ENCODE measurements at regions not wholly inside any gene's neighbourhood (a gene's known extent, or its start where the extent isn't known, plus 50 kb on each side); places are given as distances from the start of the nearest gene placed in this dataset.
"Not testable (repeated sequence)": the region's sequence is repeated elsewhere in the genome, so short reads cannot be mapped to it uniquely, and the experiment has no call there.

DNA sequence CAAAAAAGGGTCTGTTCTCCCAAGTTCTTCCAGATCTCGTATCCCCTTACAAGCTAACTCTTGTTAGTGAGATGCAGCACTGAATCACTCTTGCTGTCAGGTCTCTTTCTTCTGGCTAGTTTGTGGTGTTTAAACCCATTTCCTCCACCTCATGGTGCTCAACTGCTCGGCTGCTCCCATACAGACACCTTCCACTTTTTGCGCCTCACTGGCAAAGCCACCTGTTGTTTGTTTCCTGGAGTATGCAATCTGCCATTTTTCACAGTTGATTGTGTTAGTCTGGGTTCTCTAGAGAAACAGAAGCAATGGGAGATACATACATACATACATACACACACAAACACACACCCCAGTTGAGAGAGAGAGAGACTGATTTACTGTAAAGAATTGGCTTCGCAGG is 124.4 kb upstream of the SP8 start:
- intact Hi-C loops (cut with micrococcal nuclease) = no loop called here
- no peak for DNase-seq (ENCODE audit: low spot score)
- Mint-ChIP-seq H3K4me1 (ENCODE audit: low read depth) (no peaks in the 10 kb centered on the region), H3K4me3 (no peak overlapping the region), H3K27ac (no peak overlapping the region), H3K9me3 (no peaks in the 10 kb centered on the region), H3K36me3 (ENCODE audit: low read depth) (no peaks in the 10 kb centered on the region), H3K27me3 (ENCODE audit: insufficient read depth) (peaks cover 3% of the 10 kb centered on the region)

DNA sequence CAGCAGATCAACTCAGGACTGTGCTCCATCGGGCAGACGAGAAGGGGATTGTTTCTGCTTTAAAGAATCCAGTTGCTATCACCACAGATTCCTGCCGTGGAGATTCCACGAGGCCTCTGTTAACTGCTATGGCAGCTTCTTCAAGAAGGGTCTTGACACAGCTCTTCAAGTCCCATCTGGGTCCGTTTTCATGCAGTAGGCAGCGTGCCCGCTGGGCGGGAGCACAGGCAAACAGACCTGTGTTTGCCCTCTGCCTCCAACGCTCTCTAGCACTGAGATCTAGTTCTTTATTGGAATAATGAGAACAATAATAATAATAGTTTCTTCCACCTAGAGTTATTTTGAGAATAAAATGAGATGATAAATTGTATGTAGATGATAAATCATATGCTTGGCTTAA is 127.2 kb upstream of the SP8 start:
- Mint-ChIP-seq H3K27ac (no peak overlapping the region), H3K36me3 (ENCODE audit: low read depth) (no peaks in the 10 kb centered on the region), H3K9me3 (no peaks in the 10 kb centered on the region), H3K27me3 (ENCODE audit: insufficient read depth) (no peaks in the 10 kb centered on the region), H3K4me3 (no peak overlapping the region), H3K4me1 (ENCODE audit: low read depth) (no peaks in the 10 kb centered on the region)
- DNase-seq (ENCODE audit: low spot score) = no peak
- intact Hi-C loops (cut with micrococcal nuclease) = no loop called here

DNA sequence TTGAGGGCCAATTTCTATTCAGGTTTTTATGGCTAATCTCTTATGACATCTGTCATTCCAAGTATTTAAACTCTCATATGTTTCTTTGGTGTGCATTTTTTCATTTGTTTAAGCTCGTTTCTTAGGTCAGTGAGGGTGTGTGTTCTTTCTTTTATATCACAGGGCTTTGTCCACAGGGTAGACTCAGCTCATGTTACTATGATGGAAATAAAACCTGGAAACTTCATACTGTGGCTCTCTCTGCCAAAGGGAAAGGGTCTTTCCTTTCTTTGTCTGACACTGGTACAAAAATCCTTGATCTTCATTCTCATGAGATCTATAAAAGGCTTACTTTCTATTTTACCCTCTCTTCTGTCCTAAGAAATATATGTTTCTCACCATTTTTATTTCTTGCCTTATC is 129.6 kb upstream of the SP8 start:
- Mint-ChIP-seq H3K27me3 (ENCODE audit: insufficient read depth) (no peaks in the 10 kb centered on the region), H3K9me3 (no peaks in the 10 kb centered on the region), H3K4me1 (ENCODE audit: low read depth) (no peaks in the 10 kb centered on the region), H3K4me3 (no peak overlapping the region), H3K27ac (no peak overlapping the region), H3K36me3 (ENCODE audit: low read depth) (no peaks in the 10 kb centered on the region)
- intact Hi-C loops (cut with micrococcal nuclease) = no loop called here
- no peak for DNase-seq (ENCODE audit: low spot score)

DNA sequence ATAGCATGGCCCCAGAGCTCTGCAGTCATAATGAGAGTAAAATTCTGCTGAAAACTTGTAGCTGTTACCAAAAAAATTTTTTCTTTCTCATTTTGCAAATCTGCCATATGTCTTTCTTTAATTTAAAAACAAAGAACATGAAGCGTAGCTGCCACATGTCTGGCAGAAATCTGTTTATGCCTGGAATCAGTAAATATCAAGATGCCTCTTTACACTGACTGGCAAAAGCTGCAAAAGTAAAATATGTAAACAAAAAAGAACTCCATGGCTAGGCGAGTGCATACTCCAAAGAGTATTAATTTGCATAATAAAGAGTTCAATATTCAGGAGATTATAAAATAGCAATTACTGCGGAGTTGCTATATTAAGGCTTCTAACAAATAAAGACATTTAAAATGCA is 130.9 kb upstream of the SP8 start:
- intact Hi-C loops (cut with micrococcal nuclease) = no loop called here
- Mint-ChIP-seq H3K4me1 (ENCODE audit: low read depth) (no peaks in the 10 kb centered on the region), H3K36me3 (ENCODE audit: low read depth) (no peaks in the 10 kb centered on the region), H3K27ac (no peak overlapping the region), H3K9me3 (peaks cover 3% of the 10 kb centered on the region), H3K4me3 (no peak overlapping the region), H3K27me3 (ENCODE audit: insufficient read depth) (no peaks in the 10 kb centered on the region)
- no peak for DNase-seq (ENCODE audit: low spot score)

DNA sequence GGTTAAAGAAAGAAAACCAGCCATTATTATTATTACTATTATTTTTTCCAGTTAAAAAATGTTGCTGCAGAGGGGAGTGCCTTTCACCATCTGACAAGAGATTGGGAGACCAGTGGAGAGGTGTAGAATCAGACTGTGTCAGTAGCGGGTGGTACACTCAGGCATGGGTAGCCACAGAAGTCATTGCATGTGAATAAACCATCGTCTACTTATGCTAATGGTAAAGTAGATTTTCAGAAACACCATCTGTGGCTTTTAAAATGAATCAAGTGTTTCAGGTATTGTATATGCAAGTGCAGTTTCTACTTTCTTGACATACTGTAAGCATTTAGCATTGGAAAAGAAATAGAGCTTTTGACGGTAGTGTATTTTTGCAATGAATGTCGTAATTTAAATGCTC is 131.5 kb upstream of the SP8 start:
- Mint-ChIP-seq H3K27me3 (ENCODE audit: insufficient read depth) (no peaks in the 10 kb centered on the region), H3K9me3 (peaks cover 3% of the 10 kb centered on the region), H3K4me1 (ENCODE audit: low read depth) (no peaks in the 10 kb centered on the region), H3K36me3 (ENCODE audit: low read depth) (no peaks in the 10 kb centered on the region), H3K4me3 (no peak overlapping the region), H3K27ac (no peak overlapping the region)
- no peak for DNase-seq (ENCODE audit: low spot score)
- intact Hi-C loops (cut with micrococcal nuclease) = no loop called here

DNA sequence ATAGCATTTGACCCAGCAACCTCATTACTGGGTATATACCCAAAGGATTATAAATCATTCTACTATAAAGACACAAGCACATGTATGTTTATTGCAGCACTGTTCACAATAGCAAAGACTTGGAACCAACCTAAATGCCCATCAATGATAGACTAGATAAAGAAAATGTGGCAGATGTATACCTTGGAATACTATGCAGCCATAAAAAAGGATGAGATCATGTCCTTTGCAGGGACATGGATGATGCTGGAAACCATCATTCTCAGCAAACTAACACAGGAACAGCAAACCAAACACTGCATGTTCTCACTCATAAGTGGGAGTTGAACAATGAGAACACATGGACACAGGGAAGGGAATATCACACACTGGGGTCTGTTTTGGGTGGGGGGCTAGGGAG is 140.5 kb upstream of the SP8 start:
- intact Hi-C loops (cut with micrococcal nuclease); H3K4me1 Mint-ChIP-seq (ENCODE audit: low read depth); H3K36me3 Mint-ChIP-seq (ENCODE audit: low read depth); H3K27ac Mint-ChIP-seq; H3K4me3 Mint-ChIP-seq; DNase-seq (ENCODE audit: low spot score); H3K27me3 Mint-ChIP-seq (ENCODE audit: insufficient read depth): not testable (repeated sequence)
- peaks cover 10% of the 10 kb centered on the region for H3K9me3 Mint-ChIP-seq

DNA sequence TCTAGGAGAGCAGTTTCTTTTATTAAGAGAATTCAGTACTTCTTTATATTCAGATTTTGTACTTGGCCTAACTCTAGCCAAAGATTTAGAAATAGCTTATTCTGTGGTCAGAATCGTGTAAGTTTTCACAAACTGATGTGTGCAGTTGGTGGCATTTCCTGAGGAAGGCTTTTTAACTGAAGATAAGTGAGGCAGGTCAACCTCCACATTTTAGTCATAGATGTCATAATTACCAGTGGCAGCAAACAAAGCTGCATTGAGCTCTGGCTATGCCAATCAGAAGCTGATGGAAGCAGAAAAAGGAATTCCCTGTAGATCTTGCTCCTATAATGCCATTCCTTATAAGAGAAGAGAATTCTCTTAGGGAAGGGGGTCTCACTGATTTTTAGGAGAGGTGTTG is 141.3 kb upstream of the SP8 start:
- H3K36me3 Mint-ChIP-seq (ENCODE audit: low read depth) = no peaks in the 10 kb centered on the region
- no peak overlapping the region for H3K4me3 Mint-ChIP-seq
- intact Hi-C loops (cut with micrococcal nuclease) = no loop called here
- no peaks in the 10 kb centered on the region for H3K27me3 Mint-ChIP-seq (ENCODE audit: insufficient read depth)
- DNase-seq (ENCODE audit: low spot score) = no peak
- no peaks in the 10 kb centered on the region for H3K4me1 Mint-ChIP-seq (ENCODE audit: low read depth)
- H3K9me3 Mint-ChIP-seq = peaks cover 7% of the 10 kb centered on the region
- no peak overlapping the region for H3K27ac Mint-ChIP-seq

DNA sequence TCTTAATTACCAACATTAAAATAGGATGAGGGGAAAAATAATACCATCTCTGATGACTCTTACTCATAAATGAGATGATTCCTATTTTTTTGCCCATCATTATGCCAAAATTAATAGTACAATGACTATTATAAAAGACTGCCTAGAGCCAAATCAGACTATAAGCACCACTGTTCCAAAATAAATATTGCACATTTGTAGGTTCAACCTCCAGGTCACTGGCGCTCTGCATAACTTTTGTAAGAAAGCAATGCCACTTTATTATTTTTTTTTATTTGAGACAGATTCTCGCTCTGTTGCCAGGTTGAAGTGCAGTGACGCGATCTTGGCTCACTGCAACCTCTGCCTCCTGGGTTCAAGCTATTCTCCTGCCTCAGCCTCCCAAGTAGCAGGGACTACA is 142.5 kb upstream of the SP8 start:
- Mint-ChIP-seq H3K36me3 (ENCODE audit: low read depth) (no peaks in the 10 kb centered on the region), H3K27me3 (ENCODE audit: insufficient read depth) (no peaks in the 10 kb centered on the region), H3K4me1 (ENCODE audit: low read depth) (no peaks in the 10 kb centered on the region), H3K4me3 (no peak overlapping the region), H3K27ac (no peak overlapping the region), H3K9me3 (peaks cover 7% of the 10 kb centered on the region)
- intact Hi-C loops (cut with micrococcal nuclease) = no loop called here
- no peak for DNase-seq (ENCODE audit: low spot score)

DNA sequence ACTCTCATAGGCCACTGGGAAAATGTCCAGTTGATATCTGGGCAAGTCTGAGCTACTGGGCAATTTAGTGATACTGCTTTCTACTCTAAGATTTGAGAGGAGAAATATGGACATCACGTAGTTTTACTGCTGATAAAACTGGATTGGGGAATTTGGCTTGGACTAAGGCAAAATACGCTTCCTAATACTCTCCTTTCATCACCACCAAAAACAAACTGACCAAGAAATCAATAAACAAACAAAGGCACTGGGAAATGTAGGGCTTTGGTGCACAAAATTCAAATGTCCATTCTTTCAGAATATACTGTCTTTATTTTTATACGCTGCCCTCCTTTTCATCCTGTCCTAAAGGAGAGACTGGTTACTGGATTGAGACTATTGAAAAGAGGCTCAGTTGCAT is 145.1 kb upstream of the SP8 start:
- Mint-ChIP-seq H3K27me3 (ENCODE audit: insufficient read depth) (no peaks in the 10 kb centered on the region), H3K9me3 (peaks cover 6% of the 10 kb centered on the region), H3K27ac (no peak overlapping the region), H3K36me3 (ENCODE audit: low read depth) (no peaks in the 10 kb centered on the region), H3K4me1 (ENCODE audit: low read depth) (no peaks in the 10 kb centered on the region), H3K4me3 (no peak overlapping the region)
- intact Hi-C loops (cut with micrococcal nuclease) = no loop called here
- no peak for DNase-seq (ENCODE audit: low spot score)

DNA sequence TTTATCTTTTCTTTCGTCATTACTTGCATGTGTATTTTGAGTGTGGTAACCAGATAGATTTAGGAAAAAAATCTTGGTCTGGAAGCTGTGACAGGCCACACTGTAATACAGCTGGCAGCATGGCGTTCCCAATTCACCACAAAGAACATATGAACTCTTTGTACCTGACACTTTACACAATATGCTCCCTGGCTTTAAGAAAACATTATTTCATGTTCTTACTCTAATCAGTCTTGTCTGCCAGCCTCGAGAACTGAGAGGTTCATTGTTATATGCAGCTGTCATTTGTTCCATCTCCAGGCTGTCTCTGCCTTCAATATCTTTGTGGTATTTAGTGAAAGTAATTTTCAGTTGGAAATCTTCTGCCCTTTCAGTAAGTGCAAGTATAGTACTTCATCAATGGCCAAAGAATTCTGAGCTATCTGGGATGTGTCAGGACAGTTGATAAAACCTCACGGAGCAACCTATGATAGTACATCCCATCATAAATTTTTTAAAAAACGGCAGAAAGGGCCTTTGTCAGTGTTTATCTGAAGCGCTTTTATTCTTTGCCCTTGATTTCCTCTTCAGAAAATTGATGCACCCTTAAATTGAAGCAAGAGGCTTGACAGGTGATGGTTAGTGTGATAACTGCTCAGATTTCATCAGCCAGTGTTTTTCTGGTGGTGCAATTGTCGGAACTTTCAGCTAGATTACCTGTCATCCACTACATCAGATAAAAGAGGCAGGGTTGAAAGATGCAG is 146.3 kb upstream of the SP8 start:
- intact Hi-C loops (cut with micrococcal nuclease) = no loop called here
- H3K27me3 Mint-ChIP-seq (ENCODE audit: insufficient read depth) = no peaks in the 10 kb centered on the region
- H3K36me3 Mint-ChIP-seq (ENCODE audit: low read depth) = no peaks in the 10 kb centered on the region

DNA sequence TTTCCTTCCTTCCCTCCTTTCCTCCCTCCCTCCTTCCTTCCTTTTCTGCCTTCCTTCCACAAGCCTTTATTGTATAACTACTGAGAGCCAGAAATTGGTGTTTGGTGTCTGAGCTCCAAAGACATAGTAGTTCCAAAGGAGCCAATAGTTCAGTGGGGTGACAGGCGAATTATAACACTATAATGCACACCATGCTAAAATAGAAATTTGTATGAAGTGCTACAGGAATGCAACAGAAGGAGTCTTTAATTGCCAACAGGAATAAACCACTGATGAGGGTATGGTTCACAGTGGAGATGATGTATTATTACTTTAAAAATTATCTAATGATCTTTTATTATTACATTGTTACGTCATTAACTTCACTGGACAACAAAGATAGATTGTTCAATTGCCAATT is 158.8 kb upstream of the SP8 start:
- Mint-ChIP-seq H3K27me3 (ENCODE audit: insufficient read depth) (no peaks in the 10 kb centered on the region), H3K4me3 (no peak overlapping the region), H3K27ac (no peak overlapping the region), H3K36me3 (ENCODE audit: low read depth) (no peaks in the 10 kb centered on the region), H3K9me3 (no peaks in the 10 kb centered on the region), H3K4me1 (ENCODE audit: low read depth) (no peaks in the 10 kb centered on the region)
- intact Hi-C loops (cut with micrococcal nuclease) = no loop called here
- DNase-seq (ENCODE audit: low spot score) = no peak

More for the DNA sequence above, 146.3 kb upstream of the SP8 start:
- DNase-seq (ENCODE audit: low spot score) = no peak
- H3K9me3 Mint-ChIP-seq = no peaks in the 10 kb centered on the region
- no peak overlapping the region for H3K27ac Mint-ChIP-seq
- no peak overlapping the region for H3K4me3 Mint-ChIP-seq
- H3K4me1 Mint-ChIP-seq (ENCODE audit: low read depth) = no peaks in the 10 kb centered on the region

DNA sequence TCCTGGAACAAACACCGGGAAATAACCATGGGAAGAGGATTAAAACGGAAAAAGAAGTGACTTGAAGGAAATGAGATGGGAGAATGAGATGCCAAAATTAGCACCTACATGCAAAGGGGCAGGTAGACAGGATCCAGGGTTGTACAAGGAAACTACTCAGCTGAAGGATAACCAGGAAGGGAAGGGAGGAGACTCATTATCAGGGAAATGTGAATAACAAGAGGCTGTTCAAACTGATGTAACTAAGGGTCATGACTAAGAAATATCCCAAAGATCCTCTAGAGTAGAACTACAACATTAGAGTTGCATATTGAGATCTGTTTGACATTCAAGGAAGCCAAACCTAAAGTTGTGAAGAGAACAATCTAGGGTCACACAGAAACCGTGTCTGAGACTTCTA is 166.2 kb upstream of the SP8 start:
- intact Hi-C loops (cut with micrococcal nuclease) = no loop called here
- Mint-ChIP-seq H3K27ac (no peak overlapping the region), H3K9me3 (no peaks in the 10 kb centered on the region), H3K27me3 (ENCODE audit: insufficient read depth) (no peaks in the 10 kb centered on the region), H3K36me3 (ENCODE audit: low read depth) (no peaks in the 10 kb centered on the region), H3K4me1 (ENCODE audit: low read depth) (no peaks in the 10 kb centered on the region), H3K4me3 (no peak overlapping the region)
- DNase-seq (ENCODE audit: low spot score) = no peak

DNA sequence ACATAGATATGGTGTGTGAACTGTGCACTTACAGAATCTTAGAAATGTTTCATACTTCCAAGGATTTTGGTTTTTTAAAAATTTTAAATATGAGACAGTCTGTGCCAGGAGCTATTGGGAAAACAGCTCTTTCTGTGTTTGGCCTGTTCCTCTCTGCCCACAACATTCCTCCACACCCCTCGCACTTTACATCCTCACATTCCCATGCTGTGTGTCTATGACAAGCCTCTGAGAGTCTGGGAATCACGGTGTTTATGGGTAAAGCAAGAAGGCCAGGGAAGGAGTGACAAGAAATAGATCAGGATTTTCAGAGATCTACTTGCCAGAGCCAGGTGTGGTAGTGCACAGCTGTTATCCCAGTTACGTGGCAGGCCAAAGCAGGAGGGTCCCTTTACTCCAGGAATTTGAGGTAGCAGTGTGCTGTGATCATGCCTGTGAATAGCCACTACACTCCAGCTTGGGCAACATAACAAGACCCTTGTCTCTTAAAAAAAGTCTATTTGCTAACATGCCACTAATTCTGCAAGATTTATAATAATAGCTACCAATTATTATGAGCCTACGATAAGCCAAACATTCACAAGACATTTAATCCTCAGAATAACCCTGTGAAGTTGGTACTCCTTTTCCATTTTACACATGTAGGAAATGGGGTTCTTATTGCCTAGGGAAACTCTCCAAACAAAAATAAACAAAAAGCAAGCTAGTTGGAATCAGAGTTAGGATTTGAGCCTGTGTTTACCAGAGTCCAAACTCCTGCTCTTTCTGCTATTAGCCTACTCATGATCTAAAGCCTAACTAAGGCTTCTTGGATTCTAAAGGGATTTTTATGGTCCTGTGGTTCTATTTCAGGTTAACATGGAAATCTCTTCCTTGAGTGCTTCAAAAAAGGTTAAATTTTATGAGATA is 168.3 kb upstream of the SP8 start:
- Mint-ChIP-seq H3K27me3 (ENCODE audit: insufficient read depth) (peaks cover 2% of the 10 kb centered on the region), H3K36me3 (ENCODE audit: low read depth) (no peaks in the 10 kb centered on the region), H3K4me3 (no peak overlapping the region), H3K9me3 (no peaks in the 10 kb centered on the region), H3K27ac (no peak overlapping the region), H3K4me1 (ENCODE audit: low read depth) (no peaks in the 10 kb centered on the region)
- intact Hi-C loops (cut with micrococcal nuclease) = no loop called here
- DNase-seq (ENCODE audit: low spot score) = no peak
